NCI-H226 (cell line): ENCODE measurements at regions not wholly inside any gene's neighbourhood (a gene's known extent, or its start where the extent isn't known, plus 50 kb on each side); places are given as distances from the start of the nearest gene placed in this dataset.
"Not testable (repeated sequence)": the region's sequence is repeated elsewhere in the genome, so short reads cannot be mapped to it uniquely, and the experiment has no call there.

Source experiments
- DNase-seq: peaks from one replicate; pipeline ENCODE4 v3.0.0-alpha.2; 2015

GRCh38 chr11:38842991-38843390 is 2245.0 kb upstream of the RAG2 start:
- DNase-seq: no peak

DNA sequence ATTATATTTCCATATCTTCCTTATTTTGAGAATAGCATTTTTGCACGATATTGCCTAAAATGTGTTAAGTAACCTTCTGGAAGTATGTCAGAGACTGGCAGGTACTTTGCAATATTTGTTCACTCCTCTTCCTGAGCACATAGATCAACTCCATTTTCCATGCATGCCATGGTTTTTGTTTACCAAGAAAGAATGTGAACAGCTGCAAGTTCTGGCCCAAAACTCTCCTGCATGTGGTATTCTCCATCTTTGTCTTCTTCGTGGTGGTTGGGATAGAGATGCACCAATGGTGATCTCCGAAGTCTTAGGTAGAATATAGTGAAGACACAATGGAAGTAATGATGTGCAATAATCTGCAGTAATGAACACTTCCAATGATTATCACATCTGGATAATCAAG is 2241.0 kb upstream of the RAG2 start:
- DNase-seq: no peak

DNA sequence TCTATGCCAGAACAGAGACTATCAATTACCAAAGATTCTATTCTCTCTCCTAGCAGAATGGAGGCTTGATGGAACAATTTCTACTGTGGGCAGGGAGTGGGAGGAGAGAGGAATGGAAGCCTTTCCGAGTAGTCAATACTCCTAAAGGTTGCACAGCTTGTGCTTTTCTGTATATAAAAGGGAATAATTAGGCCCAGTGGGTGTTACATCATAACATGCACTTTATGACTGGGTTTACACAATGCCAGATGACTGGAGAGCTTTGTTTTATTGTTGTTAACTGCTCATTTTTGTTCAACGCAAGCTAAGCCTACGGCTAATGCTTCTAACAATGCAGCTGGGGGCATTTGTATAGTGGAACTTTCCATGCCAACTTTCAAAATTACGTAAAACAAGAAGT is 2237.9 kb upstream of the RAG2 start:
- DNase-seq: no peak

DNA sequence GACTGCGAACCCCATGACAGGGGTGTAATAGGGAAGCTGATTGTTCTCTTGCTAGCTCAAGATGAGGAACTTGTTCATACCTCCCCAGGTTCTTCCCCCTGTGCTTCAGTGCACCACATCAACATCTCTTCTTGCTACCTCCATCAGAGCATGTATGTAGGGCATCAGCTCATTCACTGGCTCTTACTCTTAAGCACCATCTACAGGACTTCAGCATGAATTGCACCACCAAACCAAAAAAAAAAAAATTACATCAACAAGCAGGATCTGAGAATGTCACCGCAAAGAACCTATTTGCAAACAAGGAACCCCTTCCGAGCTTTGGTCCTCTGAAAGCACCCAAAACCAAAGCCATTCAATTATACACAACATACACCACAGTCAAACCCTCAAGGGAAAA is 2226.5 kb upstream of the RAG2 start:
- no peak for DNase-seq

DNA sequence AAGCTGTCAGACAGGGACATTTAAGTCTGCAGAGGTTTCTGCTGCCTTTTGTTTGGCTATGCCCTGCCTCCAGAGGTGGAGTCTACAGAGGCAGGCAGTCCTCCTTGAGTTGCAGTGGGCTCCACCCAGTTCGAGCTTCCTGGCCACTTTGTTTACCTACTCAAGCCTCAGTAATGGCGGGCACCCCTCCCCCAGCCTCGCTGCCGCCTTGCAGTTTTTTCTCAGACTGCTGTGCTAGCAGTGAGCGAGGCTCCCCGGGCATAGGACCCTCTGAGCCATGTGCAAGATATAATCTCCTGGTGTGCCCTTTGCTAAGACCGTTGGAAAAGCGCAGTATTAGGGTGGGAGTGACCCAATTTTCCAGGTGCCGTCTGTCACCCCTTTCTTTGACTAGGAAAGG is 2223.8 kb upstream of the RAG2 start:
- not testable (repeated sequence) for DNase-seq

DNA sequence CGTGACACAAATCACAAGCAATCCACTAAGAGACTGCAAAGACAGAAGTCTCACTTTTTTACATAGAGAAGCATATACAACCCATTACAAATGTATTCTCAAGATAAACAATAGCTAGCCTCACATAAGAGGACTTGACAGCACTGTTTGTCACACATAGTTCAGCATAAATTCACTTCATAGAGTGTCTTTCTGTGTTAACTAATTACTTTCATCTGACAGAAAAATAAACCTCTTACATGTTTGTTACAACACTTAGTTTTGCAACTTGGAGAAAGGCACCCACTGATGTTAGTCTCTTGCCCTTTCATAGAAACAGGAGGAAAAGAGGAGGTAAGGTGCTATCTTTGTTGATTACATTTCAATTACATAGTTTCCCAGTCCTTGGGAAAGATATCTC is 2221.9 kb upstream of the RAG2 start:
- DNase-seq: peak; percentile 49

GRCh38 chr11:38818720-38819119 is 2220.7 kb upstream of the RAG2 start:
- peak; percentile 26 for DNase-seq

DNA sequence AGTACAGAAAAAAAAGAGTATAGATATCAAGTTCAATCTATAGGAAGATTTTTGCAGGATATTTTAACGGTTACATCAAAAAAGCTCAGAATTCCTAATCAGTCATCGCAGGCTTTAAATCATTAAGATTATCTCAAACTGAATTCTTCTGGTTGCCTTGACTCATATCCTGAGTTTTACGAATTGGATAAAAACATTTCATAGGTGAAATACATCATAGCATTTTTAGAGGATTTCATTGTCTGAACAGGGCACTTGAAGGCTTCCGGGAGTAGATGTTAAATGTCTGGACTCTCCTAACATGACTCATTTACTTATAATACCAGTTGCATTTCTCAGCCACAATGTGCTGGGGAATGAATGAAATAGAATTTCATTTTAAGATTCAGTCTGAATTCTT is 2216.6 kb upstream of the RAG2 start:
- DNase-seq: peak; percentile 91

- no peak for DNase-seq
Observed at GRCh38 chr11:38809521-38809920, 2211.5 kb upstream of the RAG2 start.

DNA sequence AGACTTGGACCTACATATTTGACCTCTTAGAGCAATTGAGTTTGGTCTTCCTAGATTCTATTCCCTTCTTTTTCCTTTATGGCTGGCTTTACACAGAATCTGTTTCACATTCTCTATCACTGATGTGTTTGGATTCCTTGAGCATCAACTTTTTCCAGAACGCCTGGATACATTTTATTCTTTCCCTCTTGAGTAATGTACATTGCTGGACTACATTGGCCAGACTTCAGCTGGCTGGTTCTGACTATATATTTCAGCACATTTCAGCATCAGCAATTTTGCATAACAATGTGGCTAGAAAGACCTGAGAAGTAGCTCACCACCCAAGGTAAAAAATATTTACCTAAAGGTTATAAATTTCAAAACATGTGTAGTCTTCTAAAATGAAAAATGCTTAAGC is 2198.2 kb upstream of the RAG2 start:
- DNase-seq: no peak

DNA sequence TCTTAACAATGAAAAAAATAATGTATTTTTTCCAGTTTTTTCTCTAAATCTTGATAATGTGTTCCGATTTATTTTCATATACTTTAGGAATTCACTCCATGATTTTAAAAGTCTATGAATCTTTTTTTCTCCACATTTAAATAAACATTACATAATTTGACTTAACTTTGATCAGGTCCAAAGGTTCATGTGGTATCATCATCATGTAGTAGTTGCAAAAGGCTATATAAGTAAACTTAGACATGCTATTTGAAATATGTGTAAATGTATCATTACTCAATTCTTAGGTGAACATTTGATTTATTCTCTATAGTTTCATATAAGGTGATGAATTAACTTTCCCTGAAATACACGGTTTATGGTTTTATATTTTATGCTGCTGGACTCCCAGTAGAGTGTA is 2197.0 kb upstream of the RAG2 start:
- DNase-seq: no peak

DNA sequence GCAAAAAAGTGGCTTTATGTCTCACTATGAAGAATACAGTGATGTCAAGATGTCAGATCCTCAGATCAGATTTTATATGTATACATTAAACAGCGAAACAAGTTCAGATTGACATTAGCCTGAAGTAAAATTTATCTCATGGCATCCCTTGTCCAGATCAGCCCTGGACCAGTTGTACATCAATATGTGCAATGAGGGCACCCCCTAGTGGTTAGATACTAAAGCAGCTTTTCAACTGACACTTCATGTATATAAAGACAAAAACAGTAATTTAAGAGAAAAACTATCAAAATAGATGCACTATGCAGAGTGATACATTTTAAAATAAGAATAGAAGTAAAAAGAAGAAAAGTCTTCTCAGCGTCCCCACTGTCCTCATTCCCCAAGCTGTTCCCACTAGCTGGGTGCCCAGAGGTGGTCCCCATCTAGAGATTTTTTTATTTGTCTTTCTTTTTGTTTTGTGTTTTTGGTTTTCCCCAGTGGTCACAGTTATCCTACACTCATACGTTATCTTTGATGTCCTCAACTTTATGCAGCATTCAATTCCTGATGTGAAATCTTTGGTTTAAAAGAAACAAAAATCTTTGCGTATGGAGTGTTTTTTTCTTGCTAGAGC is 2193.4 kb upstream of the RAG2 start:
- peak; percentile 29 for DNase-seq

DNA sequence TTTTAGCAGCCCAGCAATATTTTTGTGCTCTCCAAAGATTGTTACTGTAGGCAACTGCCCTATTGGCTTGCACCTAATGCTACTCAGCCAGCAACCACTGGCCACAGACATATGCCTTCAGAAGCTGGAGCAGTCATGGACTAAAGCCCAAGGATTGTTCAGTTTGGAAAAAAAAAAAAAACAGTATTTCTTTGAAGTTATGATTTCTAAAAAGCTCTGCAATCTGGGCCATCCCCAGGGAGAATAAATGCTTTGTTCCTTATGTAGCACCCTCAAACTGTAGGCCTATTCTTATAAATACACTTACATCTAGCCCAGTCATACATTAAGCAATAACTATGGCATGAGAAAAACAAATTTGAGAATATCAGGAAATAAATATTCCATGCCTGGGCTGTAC is 2190.5 kb upstream of the RAG2 start:
- no peak for DNase-seq

DNA sequence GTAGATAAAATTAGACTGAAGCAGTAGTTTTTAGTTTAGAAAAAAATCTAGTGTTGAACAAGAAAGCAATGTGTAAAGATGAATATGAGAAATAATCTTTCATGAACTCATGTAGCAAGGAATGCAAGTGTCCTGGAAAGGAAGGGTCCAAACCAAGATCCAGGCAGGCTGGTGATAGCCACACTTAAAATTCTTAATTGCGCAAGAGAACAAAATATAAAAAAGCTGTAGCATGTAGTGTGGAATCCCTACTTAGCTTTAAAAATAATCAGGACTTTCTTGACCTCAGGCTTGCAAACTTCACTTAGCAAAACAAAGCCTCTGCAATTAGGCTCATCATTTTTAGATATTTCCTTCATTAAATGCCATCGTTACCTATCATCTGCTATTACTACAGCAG is 2186.1 kb upstream of the RAG2 start:
- no peak for DNase-seq

GRCh38 chr11:38766796-38767195 is 2168.8 kb upstream of the RAG2 start:
- peak; percentile 48 for DNase-seq

GRCh38 chr11:38759394-38759793 is 2161.4 kb upstream of the RAG2 start:
- no peak for DNase-seq

GRCh38 chr11:38756537-38756936 is 2158.5 kb upstream of the RAG2 start:
- no peak for DNase-seq

- DNase-seq: no peak
Observed at GRCh38 chr11:38751421-38751820, 2153.4 kb upstream of the RAG2 start.

GRCh38 chr11:38746516-38746915 is 2148.5 kb upstream of the RAG2 start:
- not testable (repeated sequence) for DNase-seq

GRCh38 chr11:38723361-38723760 is 2125.3 kb upstream of the RAG2 start:
- DNase-seq: no peak

- no peak for DNase-seq
Observed at GRCh38 chr11:38721586-38722315, 2123.7 kb upstream of the RAG2 start.

GRCh38 chr11:38718659-38719058 is 2120.6 kb upstream of the RAG2 start:
- DNase-seq: peak; percentile 13

DNA sequence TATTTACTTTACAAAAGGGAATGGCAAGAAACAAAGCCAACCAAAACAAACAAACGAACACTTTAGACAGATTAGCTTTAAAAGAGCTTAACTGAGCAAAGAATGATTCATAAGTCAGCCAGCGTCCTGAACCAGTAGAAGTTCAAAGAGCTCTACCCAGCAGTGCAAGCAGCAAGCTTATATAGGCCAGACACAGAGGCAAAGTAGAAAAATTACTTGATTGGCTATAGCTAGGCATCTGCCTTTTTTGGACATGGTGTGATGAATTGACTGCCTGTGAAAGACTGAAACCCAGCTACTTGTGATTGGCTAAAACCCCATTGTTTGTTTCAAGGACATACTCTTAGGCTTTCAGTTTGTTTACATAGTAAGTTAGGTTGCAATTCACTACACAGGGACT is 2120.0 kb upstream of the RAG2 start:
- DNase-seq: peak; percentile 3

DNA sequence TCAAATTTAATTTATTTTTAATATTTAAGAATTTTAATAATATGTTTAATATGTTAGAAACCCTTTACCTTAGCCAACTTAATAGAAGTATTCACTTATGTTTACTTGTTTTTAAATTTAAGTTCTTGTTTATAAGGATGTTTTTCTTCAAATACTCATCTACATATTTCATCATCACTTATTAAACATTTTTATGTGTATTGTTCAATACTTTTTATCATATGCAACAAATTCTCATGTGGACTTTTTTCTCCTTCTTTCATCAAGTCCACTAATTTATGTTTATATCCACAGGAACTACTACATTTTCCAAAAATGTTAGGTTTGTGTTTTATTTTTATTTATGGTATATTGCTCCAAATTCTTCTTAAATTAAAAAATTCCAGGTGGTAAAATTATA is 2113.1 kb upstream of the RAG2 start:
- DNase-seq: no peak

DNA sequence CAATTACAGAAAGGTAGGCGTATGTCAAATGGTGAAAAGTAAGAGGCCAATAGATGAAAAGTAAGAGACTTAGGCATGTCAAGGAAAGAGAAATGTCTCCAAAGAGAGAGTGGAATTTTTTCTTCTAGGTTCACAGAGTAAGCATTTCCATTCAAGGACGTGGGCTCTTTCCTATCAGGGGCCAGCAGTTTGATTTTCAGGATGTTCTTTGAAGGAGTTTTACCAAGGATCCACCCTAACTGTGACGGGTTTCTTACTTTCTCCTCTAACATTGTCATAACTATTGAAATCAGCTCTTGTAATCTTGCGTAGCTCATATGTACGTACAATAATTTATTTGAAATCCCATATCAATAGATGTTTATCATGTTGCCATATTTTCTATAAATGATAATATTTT is 2112.2 kb upstream of the RAG2 start:
- DNase-seq: no peak
